ENCODE measurements at regions not wholly inside any gene's neighbourhood (a gene's known extent, or its start where the extent isn't known, plus 50 kb on each side); places are given as distances from the start of the nearest gene placed in this dataset.
"Not testable (repeated sequence)": the region's sequence is repeated elsewhere in the genome, so short reads cannot be mapped to it uniquely, and the experiment has no call there.

DNA sequence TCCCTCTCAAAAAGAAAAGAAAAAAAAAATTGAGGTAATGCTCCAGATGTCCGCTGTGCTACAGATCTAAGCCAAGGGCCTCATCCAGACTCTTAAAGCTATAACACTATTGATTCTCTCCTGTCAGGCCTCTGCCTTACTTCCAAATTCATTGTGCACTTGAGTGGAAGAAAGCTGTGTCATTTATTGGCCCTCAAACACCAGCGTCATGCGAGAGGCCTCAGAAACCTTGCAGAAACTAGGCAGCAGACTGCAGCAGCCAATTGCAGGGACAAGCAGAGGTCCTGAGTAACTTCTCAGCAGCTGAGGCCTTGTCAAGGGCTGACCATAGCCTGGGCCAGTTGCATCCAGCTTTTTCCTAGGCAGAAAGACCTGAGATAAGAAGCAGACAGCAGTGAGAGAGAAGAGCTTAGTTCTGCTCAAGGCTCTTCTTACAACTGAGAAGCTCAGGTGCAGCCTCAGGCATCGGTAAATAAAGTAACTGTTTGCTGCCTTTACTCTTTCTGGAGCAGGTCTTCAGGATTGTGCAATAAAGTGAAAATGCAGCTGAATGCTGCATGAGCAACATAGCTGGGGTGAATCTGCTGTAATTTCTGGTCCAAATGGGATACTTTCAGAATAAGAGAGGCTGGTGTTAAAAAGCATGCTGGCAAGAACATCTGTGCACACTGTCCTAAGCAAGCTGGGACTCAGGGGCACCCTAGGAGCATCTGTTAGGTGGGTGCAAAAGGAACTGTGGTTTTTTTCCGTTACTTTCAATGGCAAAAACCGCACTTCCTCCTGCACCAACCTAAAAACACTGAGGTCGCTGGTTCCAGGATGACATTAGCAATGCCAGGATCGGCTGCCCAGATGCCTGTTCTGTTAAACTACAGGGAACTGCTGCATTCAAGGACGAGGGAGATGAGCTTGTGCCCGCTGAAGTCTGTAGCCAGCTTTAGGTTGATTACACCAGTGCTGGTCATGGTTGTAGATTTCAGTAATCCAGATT is 181.8 kb upstream of the PFKP start:
- no peaks in the 10 kb centered on the region for H3K9me3 ChIP-seq (replicated peaks in 1 of 2; ENCODE audit: control insufficient read depth in 2 of 2, insufficient read depth in 1 of 2, low read depth in 1 of 2, low read length in 2 of 2)
- WGBS, 2 donors (ENCODE audit: extremely low coverage in 2 of 2, insufficient read length in 2 of 2, insufficient replicate concordance in 1 of 2) = no CpG with 5 or more reads among the region's 10 CpGs

GRCh38 chr10:2883983-2884540 is 183.3 kb upstream of the PFKP start:
- H3K4me3 ChIP-seq (ENCODE audit: low read length in 2 of 2); H3K9me3 ChIP-seq (replicated peaks in 1 of 2; ENCODE audit: control insufficient read depth in 2 of 2, insufficient read depth in 1 of 2, low read depth in 1 of 2, low read length in 2 of 2); DNase-seq (ENCODE audit: low spot score); H3K4me1 ChIP-seq (ENCODE audit: control insufficient read depth in 2 of 2, insufficient read depth in 1 of 2, low read depth in 1 of 2, low read length in 2 of 2); H3K36me3 ChIP-seq (replicated peaks in 1 of 2; ENCODE audit: control insufficient read depth in 2 of 2, insufficient read depth in 2 of 2, low read length in 2 of 2); H4K8ac ChIP-seq (ENCODE audit: low read depth, low read length); H2AK5ac ChIP-seq (ENCODE audit: low read depth, low read length); H2AFZ ChIP-seq (ENCODE audit: low read length); H3K27ac ChIP-seq (replicated peaks; ENCODE audit: low read length); H2BK12ac ChIP-seq (ENCODE audit: low read length); H3K4ac ChIP-seq (ENCODE audit: low read length); H3K79me1 ChIP-seq (ENCODE audit: low read depth, low read length); H3K23ac ChIP-seq (ENCODE audit: low read depth, low read length, poor library complexity); H4K91ac ChIP-seq (ENCODE audit: low read depth, low read length, poor library complexity); H3K18ac ChIP-seq (ENCODE audit: low read length); H2BK120ac ChIP-seq (ENCODE audit: low read depth, low read length); H2BK5ac ChIP-seq (ENCODE audit: low read length); H3K4me2 ChIP-seq (ENCODE audit: insufficient read depth, low read length, poor library complexity, severe bottlenecking); H3K14ac ChIP-seq (ENCODE audit: low read length); H2BK15ac ChIP-seq (ENCODE audit: low read length); H3K9ac ChIP-seq (ENCODE audit: low read depth, low read length, poor library complexity); H3K27me3 ChIP-seq (ENCODE audit: control insufficient read depth in 3 of 3, insufficient read depth in 3 of 3, low read depth in 1 of 3, low read length in 3 of 3): not testable (repeated sequence)
- no CpG with 5 or more reads among the region's 4 CpGs for WGBS, 2 donors (ENCODE audit: extremely low coverage in 2 of 2, insufficient read length in 2 of 2, insufficient replicate concordance in 1 of 2)

More for the DNA sequence above, 181.8 kb upstream of the PFKP start:
- Histone ChIP-seq H3K27ac (replicated peaks; ENCODE audit: low read length) (no peak overlapping the region), H4K8ac (ENCODE audit: low read depth, low read length) (no peak overlapping the region), H3K14ac (ENCODE audit: low read length) (no peak overlapping the region), H2AFZ (ENCODE audit: low read length) (peak overlapping the region; percentile 40), H3K4ac (ENCODE audit: low read length) (no peak overlapping the region), H2BK120ac (ENCODE audit: low read depth, low read length) (no peak overlapping the region), H3K4me1 (ENCODE audit: control insufficient read depth in 2 of 2, insufficient read depth in 1 of 2, low read depth in 1 of 2, low read length in 2 of 2) (peaks cover 0 to 2% of the 10 kb centered on the region in 2 donors), H3K4me2 (ENCODE audit: insufficient read depth, low read length, poor library complexity, severe bottlenecking) (no peak overlapping the region), H2BK12ac (ENCODE audit: low read length) (no peak overlapping the region), H2BK15ac (ENCODE audit: low read length) (no peak overlapping the region), H3K79me1 (ENCODE audit: low read depth, low read length) (no peaks in the 10 kb centered on the region), H3K27me3 (ENCODE audit: control insufficient read depth in 3 of 3, insufficient read depth in 3 of 3, low read depth in 1 of 3, low read length in 3 of 3) (peaks cover 0 to 3% (median 0%) of the 10 kb centered on the region in 3 experiments), H2AK5ac (ENCODE audit: low read depth, low read length) (no peak overlapping the region), H4K91ac (ENCODE audit: low read depth, low read length, poor library complexity) (no peak overlapping the region), H3K23ac (ENCODE audit: low read depth, low read length, poor library complexity) (no peak overlapping the region), H2BK5ac (ENCODE audit: low read length) (no peak overlapping the region), H3K18ac (ENCODE audit: low read length) (no peak overlapping the region), H3K36me3 (replicated peaks in 1 of 2; ENCODE audit: control insufficient read depth in 2 of 2, insufficient read depth in 2 of 2, low read length in 2 of 2) (no peaks in the 10 kb centered on the region), H3K9ac (ENCODE audit: low read depth, low read length, poor library complexity) (no peak overlapping the region), H3K4me3 (ENCODE audit: low read length in 2 of 2) (no peak overlapping the region)
- no peak for DNase-seq (ENCODE audit: low spot score)

DNA sequence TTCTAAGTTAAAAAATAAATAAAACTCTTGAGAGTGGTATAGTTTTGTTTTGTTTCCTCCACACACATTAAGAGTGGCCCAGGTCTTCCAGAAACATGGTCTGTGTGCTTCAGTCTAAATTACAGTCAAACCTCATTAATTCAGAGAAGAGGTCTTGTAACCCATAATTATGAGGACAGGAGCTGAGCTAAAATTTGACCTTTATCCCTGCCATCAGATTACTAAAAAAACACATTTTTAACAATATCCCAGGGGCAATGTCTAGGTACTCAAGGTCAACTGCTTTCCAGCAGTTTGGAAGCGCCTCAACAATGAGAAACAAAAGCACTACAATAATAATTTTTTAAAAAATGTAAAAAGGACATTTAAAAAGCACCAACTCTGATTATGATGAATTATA is 184.1 kb upstream of the PFKP start:
- DNase-seq (ENCODE audit: low spot score) = no peak
- WGBS, 2 donors (ENCODE audit: extremely low coverage in 2 of 2, insufficient read length in 2 of 2, insufficient replicate concordance in 1 of 2) = no CpG with 5 or more reads among the region's 1 CpG

GRCh38 chr10:2882628-2883027 is 184.7 kb upstream of the PFKP start:
- Histone ChIP-seq H2AFZ (ENCODE audit: low read length) (no peak overlapping the region), H3K27me3 (ENCODE audit: control insufficient read depth in 3 of 3, insufficient read depth in 3 of 3, low read depth in 1 of 3, low read length in 3 of 3) (peaks cover 0 to 3% (median 0%) of the 10 kb centered on the region in 3 experiments), H3K9ac (ENCODE audit: low read depth, low read length, poor library complexity) (no peak overlapping the region), H3K4ac (ENCODE audit: low read length) (no peak overlapping the region), H2BK15ac (ENCODE audit: low read length) (no peak overlapping the region), H3K14ac (ENCODE audit: low read length) (no peak overlapping the region), H4K8ac (ENCODE audit: low read depth, low read length) (no peak overlapping the region), H3K18ac (ENCODE audit: low read length) (no peak overlapping the region), H2BK120ac (ENCODE audit: low read depth, low read length) (no peak overlapping the region), H3K79me1 (ENCODE audit: low read depth, low read length) (no peaks in the 10 kb centered on the region), H3K36me3 (replicated peaks in 1 of 2; ENCODE audit: control insufficient read depth in 2 of 2, insufficient read depth in 2 of 2, low read length in 2 of 2) (no peaks in the 10 kb centered on the region), H3K23ac (ENCODE audit: low read depth, low read length, poor library complexity) (no peak overlapping the region), H2AK5ac (ENCODE audit: low read depth, low read length) (no peak overlapping the region), H3K27ac (replicated peaks; ENCODE audit: low read length) (no peak overlapping the region), H3K4me2 (ENCODE audit: insufficient read depth, low read length, poor library complexity, severe bottlenecking) (no peak overlapping the region), H3K9me3 (replicated peaks in 1 of 2; ENCODE audit: control insufficient read depth in 2 of 2, insufficient read depth in 1 of 2, low read depth in 1 of 2, low read length in 2 of 2) (no peaks in the 10 kb centered on the region), H2BK12ac (ENCODE audit: low read length) (no peak overlapping the region), H3K4me3 (ENCODE audit: low read length in 2 of 2) (no peak overlapping the region), H4K91ac (ENCODE audit: low read depth, low read length, poor library complexity) (no peak overlapping the region), H3K4me1 (ENCODE audit: control insufficient read depth in 2 of 2, insufficient read depth in 1 of 2, low read depth in 1 of 2, low read length in 2 of 2) (peaks cover 0 to 2% of the 10 kb centered on the region in 2 donors), H2BK5ac (ENCODE audit: low read length) (no peak overlapping the region)
- no peak for DNase-seq (ENCODE audit: low spot score)
- WGBS, 2 donors (ENCODE audit: extremely low coverage in 2 of 2, insufficient read length in 2 of 2, insufficient replicate concordance in 1 of 2) = no CpG with 5 or more reads among the region's 9 CpGs

More for the DNA sequence above, 184.1 kb upstream of the PFKP start:
- H3K4me2 ChIP-seq (ENCODE audit: insufficient read depth, low read length, poor library complexity, severe bottlenecking) = no peak overlapping the region
- no peaks in the 10 kb centered on the region for H3K79me1 ChIP-seq (ENCODE audit: low read depth, low read length)
- no peak overlapping the region for H3K18ac ChIP-seq (ENCODE audit: low read length)
- no peak overlapping the region for H2AFZ ChIP-seq (ENCODE audit: low read length)
- H2BK15ac ChIP-seq (ENCODE audit: low read length) = no peak overlapping the region
- no peak overlapping the region for H2BK5ac ChIP-seq (ENCODE audit: low read length)
- H3K4ac ChIP-seq (ENCODE audit: low read length) = no peak overlapping the region
- H4K8ac ChIP-seq (ENCODE audit: low read depth, low read length) = no peak overlapping the region
- H3K4me1 ChIP-seq (ENCODE audit: control insufficient read depth in 2 of 2, insufficient read depth in 1 of 2, low read depth in 1 of 2, low read length in 2 of 2) = peaks cover 0 to 2% of the 10 kb centered on the region in 2 donors
- H3K14ac ChIP-seq (ENCODE audit: low read length) = no peak overlapping the region
- no peak overlapping the region for H3K9ac ChIP-seq (ENCODE audit: low read depth, low read length, poor library complexity)
- no peak overlapping the region for H3K23ac ChIP-seq (ENCODE audit: low read depth, low read length, poor library complexity)
- no peaks in the 10 kb centered on the region for H3K9me3 ChIP-seq (replicated peaks in 1 of 2; ENCODE audit: control insufficient read depth in 2 of 2, insufficient read depth in 1 of 2, low read depth in 1 of 2, low read length in 2 of 2)
- H2BK120ac ChIP-seq (ENCODE audit: low read depth, low read length) = no peak overlapping the region
- H2AK5ac ChIP-seq (ENCODE audit: low read depth, low read length) = no peak overlapping the region
- no peak overlapping the region for H4K91ac ChIP-seq (ENCODE audit: low read depth, low read length, poor library complexity)
- H3K36me3 ChIP-seq (replicated peaks in 1 of 2; ENCODE audit: control insufficient read depth in 2 of 2, insufficient read depth in 2 of 2, low read length in 2 of 2) = no peaks in the 10 kb centered on the region
- H3K27ac ChIP-seq (replicated peaks; ENCODE audit: low read length) = no peak overlapping the region
- H3K27me3 ChIP-seq (ENCODE audit: control insufficient read depth in 3 of 3, insufficient read depth in 3 of 3, low read depth in 1 of 3, low read length in 3 of 3) = peaks cover 0 to 3% (median 0%) of the 10 kb centered on the region in 3 experiments
- no peak overlapping the region for H2BK12ac ChIP-seq (ENCODE audit: low read length)
- H3K4me3 ChIP-seq (ENCODE audit: low read length in 2 of 2) = no peak overlapping the region
